Stomach (tissue), 8 donors: ENCODE measurements at regions not wholly inside any gene's neighbourhood (a gene's known extent, or its start where the extent isn't known, plus 50 kb on each side); places are given as distances from the start of the nearest gene placed in this dataset.
"Not testable (repeated sequence)": the region's sequence is repeated elsewhere in the genome, so short reads cannot be mapped to it uniquely, and the experiment has no call there.

ENCODE experiments used
- DNase-seq, 2 donors: peaks; one replicate each; pipeline versions ENCODE4 v3.0.0 to v3.0.0-alpha.2; 2013 to 2019
- H3K27ac ChIP-seq, 5 donors: fragments of 200-600 bp in 4 of 5; sonication (generic) in 4 of 5; one replicate each; pipeline ENCODE4 v1.5.1; 2013 to 2019; ENCODE audit warnings: mild to moderate bottlenecking in 1 of 5, moderate library complexity in 1 of 5
- H3K27me3 ChIP-seq, 3 donors: fragments of 200-600 bp; sonication (generic); one replicate each; pipeline ENCODE4 v1.5.1; 2017 to 2019; ENCODE audit warnings: mixed run types in 1 of 3
- H3K36me3 ChIP-seq, 4 donors: fragments of 200-600 bp; sonication (generic); 1 replicate in 3 of 4; 2 replicates in 1 of 4; pipeline ENCODE4 v1.5.1; 2016 to 2019
- H3K4me1 ChIP-seq, 4 donors: fragments of 200-600 bp; sonication (generic); one replicate each; pipeline ENCODE4 v1.5.1; 2016 to 2019
- H3K4me3 ChIP-seq, 4 donors: fragments of 200-600 bp; sonication (generic) in 3 of 4; one replicate each; pipeline ENCODE4 v1.5.1; 2016 to 2019; ENCODE audit warnings: mild to moderate bottlenecking in 1 of 4
- H3K9me3 ChIP-seq, 4 donors: fragments of 200-600 bp; sonication (generic); one replicate each; pipeline ENCODE4 v1.5.1; 2016 to 2019
- EP300 ChIP-seq: sonication (generic); formaldehyde crosslinking; IDR thresholded peaks from one replicate; pipeline ENCODE4 v1.6.1; 2017; ENCODE audit warnings: antibody characterized with exemption
- POLR2A ChIP-seq, 4 donors: fragments of 450-650 bp; IDR thresholded peaks; one replicate each; pipeline ENCODE4 v1.6.1; 2016; ENCODE audit warnings: antibody characterized with exemption in 4 of 4, control low read depth in 2 of 4, mild to moderate bottlenecking in 1 of 4, moderate library complexity in 1 of 4
- POLR2AphosphoS5 ChIP-seq, 3 donors: sonication (generic); formaldehyde crosslinking; IDR thresholded peaks; one replicate each; pipeline ENCODE4 v1.6.1; 2016; ENCODE audit warnings: antibody characterized with exemption in 3 of 3
- WGBS, 5 donors: extraction: QIAGEN DNeasy Blood & Tissue Kit in 3 of 5; methylation state at CpG; one replicate each; pipeline versions ENCODE4 v1.1.5 to v1.1.7; 2013 to 2018; 5-methylcytosine and 5-hydroxymethylcytosine counted together
- intact Hi-C: fragments of 100-400 bp; cut with DNase I; formaldehyde crosslinking; loops from one replicate; pipeline ENCODE4 v1.15.1; 2023; ENCODE audit warnings: low total_unique reads
- TF ChIP-seq, protein P1 (sequence below), 7 experiments: fragments of 450-650 bp in 4 of 7; fragments of 200-600 bp in 3 of 7; sonication (generic) in 3 of 7; IDR thresholded peaks; one replicate each; pipeline ENCODE4 v1.5.1; 2016 to 2019; ENCODE audit warnings: antibody characterized with exemption in 7 of 7, control low read depth in 2 of 7, mild to moderate bottlenecking in 1 of 7
- donor health status: healthy with polysubstance abuse.
- donor health status: Bipolar disorder and iron deficiency.
- donor health status: healthy.

DNA sequence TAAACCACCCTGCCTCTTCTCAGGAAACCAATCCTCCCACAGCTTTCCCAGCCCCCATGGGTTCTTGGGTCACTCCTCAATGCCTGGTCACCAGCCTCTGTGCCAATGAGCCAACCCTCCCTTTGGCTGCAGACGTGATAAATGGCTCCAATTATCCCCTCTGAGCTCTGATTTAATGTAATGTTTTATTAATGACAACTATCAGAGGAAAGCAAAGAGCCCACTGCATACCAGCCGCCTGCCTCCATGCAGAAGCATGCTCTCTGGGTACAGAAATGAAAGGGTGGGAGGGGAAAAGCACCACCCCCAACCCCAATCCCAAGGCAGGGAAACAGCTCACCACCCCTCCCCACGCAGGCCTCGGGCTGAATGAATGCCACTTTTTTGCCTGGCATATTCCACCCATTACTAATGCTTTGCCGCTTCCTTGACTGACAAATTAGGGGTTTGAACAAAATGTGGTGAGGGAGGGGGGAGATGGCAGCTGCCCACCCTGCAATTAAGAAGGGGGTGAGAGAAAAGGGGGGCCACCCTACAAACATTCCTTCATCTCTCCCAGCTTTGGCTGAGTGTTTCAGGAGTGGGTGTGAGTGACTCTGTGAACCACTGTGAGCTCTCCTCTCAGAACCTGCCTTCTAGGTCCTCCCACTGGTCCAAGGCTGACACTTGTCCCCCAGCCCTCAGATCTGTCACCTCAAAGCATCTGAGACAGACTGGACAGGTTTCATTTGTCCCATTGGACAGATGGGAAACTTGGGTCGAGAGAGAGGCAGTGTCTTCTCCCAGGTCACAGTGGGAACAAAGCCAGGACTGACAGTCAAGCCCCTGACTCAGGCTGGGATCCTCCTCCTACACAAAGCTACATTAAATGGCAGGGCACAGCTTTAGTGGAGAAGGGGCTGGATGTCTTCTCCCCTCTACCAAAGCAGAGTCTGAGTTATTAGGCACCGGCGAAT is 161.5 kb downstream of the TMEM132E start:
- Histone ChIP-seq H3K27ac (no peak overlapping the region), H3K4me1 (no peaks in the 10 kb centered on the region), H3K36me3 (no peaks in the 10 kb centered on the region), H3K27me3 (peaks cover 0 to 7% (median 0%) of the 10 kb centered on the region in 3 donors), H3K9me3 (peaks cover 0 to 10% (median 3%) of the 10 kb centered on the region in 4 donors), H3K4me3 (no peak overlapping the region)
- WGBS, 5 donors, result 66 to 73% (median 67%) methylated on average over 8 of the region's 8 CpGs
- TF ChIP-seq POLR2A (IDR thresholded peaks at IDR 0.05), result no peak
- TF ChIP-seq EP300, result no peak
- no peak for TF ChIP-seq POLR2AphosphoS5 (IDR thresholded peaks at IDR 0.05)
- TF ChIP-seq, protein P1, sequence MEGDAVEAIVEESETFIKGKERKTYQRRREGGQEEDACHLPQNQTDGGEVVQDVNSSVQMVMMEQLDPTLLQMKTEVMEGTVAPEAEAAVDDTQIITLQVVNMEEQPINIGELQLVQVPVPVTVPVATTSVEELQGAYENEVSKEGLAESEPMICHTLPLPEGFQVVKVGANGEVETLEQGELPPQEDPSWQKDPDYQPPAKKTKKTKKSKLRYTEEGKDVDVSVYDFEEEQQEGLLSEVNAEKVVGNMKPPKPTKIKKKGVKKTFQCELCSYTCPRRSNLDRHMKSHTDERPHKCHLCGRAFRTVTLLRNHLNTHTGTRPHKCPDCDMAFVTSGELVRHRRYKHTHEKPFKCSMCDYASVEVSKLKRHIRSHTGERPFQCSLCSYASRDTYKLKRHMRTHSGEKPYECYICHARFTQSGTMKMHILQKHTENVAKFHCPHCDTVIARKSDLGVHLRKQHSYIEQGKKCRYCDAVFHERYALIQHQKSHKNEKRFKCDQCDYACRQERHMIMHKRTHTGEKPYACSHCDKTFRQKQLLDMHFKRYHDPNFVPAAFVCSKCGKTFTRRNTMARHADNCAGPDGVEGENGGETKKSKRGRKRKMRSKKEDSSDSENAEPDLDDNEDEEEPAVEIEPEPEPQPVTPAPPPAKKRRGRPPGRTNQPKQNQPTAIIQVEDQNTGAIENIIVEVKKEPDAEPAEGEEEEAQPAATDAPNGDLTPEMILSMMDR (IDR thresholded peaks at IDR 0.05), result no peak
- peak; percentile 11 to 14 for DNase-seq
- intact Hi-C loops, result no loop called here

DNA sequence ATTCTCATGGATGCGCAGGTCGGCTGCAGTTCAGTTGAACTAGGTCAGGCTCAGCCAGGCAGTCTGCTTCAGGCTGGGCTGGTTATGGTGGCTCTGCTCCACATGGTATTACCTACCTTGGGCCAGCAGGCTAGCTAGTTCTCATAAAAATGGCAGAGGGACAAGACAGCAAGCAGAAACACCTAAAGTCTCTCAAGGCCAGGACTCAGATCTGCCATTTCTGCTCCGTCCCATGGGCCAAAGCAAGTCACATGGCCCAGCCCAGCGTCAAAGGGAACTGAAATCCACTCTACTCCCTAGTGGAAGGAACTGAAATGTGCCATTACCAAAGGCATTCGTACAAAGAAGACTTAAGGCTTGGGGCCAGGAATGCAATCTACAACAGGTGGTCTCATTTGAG is 160.0 kb downstream of the TMEM132E start:
- peaks cover 0 to 10% (median 3%) of the 10 kb centered on the region in 4 donors for H3K9me3 ChIP-seq
- H3K4me1 ChIP-seq, result no peaks in the 10 kb centered on the region
- no peak overlapping the region for H3K27ac ChIP-seq
- peaks cover 0 to 9% (median 0%) of the 10 kb centered on the region in 3 donors for H3K27me3 ChIP-seq
- intact Hi-C loops, result no loop called here
- 54 to 76% (median 61%) methylated on average over 5 of the region's 5 CpGs for WGBS, 5 donors
- DNase-seq, result peak in 1 of 2 donors; percentile 1
- H3K4me3 ChIP-seq, result no peak overlapping the region
- H3K36me3 ChIP-seq, result no peaks in the 10 kb centered on the region
- TF ChIP-seq EP300 (no peak), POLR2AphosphoS5 (IDR thresholded peaks at IDR 0.05) (no peak), POLR2A (IDR thresholded peaks at IDR 0.05) (no peak)
- TF ChIP-seq, protein P1 (IDR thresholded peaks at IDR 0.05), result no peak

DNA sequence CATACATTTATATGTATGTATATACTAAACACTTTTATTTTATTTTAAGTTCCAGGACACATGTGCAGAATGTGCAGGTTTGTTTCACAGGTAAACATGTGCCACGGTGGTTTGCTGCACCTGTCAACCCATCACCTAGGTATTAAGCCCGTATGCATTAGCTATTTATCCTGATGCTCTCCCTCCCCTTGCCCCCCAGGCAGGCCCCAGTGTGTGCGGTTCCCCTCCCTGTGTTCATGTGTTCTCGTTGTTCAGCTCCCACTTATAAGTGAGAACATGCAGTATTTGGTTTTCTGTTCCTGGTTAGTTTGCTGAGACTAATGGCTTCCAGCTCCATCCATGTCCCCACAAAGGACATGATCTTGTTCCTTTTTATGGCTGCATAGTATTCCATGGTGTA is 158.3 kb downstream of the TMEM132E start:
- WGBS, 5 donors, result 55 to 88% (median 70%) methylated on average over 4 of the region's 4 CpGs
- H3K36me3 ChIP-seq, DNase-seq, H3K9me3 ChIP-seq, H3K4me3 ChIP-seq, intact Hi-C loops, H3K4me1 ChIP-seq, H3K27ac ChIP-seq: not testable (repeated sequence)
- peaks cover 0 to 21% (median 0%) of the 10 kb centered on the region in 3 donors for H3K27me3 ChIP-seq

DNA sequence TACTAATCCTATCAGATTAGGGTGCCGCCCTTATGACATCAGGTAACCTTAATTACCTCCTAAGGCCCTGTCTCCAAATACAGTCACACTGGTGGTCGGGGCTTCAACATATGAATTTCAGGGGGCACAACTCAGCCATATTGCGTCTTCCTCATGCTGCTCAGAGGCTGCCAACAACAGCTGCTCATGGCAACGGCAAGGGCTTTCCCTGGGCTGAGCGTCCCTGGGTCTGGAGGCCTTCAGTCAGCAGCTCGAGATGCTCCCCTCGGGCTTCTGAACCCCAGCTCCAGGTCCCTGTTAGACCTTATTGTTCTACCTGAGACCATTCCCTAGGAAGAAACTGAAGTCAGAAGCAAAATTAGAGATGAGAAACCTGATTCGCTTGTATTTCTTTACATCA is 157.2 kb downstream of the TMEM132E start:
- 56 to 69% (median 67%) methylated on average over 8 of the region's 8 CpGs for WGBS, 5 donors
- no peaks in the 10 kb centered on the region for H3K4me1 ChIP-seq
- intact Hi-C loops, result no loop called here
- H3K27me3 ChIP-seq, result peaks cover 0 to 13% (median 0%) of the 10 kb centered on the region in 3 donors
- no peaks in the 10 kb centered on the region for H3K36me3 ChIP-seq
- TF ChIP-seq, protein P1 (IDR thresholded peaks at IDR 0.05), result no peak
- TF ChIP-seq POLR2AphosphoS5 (IDR thresholded peaks at IDR 0.05) (no peak), EP300 (no peak), POLR2A (IDR thresholded peaks at IDR 0.05) (no peak)
- peaks cover 0 to 4% (median 0%) of the 10 kb centered on the region in 4 donors for H3K9me3 ChIP-seq
- H3K27ac ChIP-seq, result no peak overlapping the region
- H3K4me3 ChIP-seq, result no peak overlapping the region
- DNase-seq, result peak in 1 of 2 donors; percentile 4

DNA sequence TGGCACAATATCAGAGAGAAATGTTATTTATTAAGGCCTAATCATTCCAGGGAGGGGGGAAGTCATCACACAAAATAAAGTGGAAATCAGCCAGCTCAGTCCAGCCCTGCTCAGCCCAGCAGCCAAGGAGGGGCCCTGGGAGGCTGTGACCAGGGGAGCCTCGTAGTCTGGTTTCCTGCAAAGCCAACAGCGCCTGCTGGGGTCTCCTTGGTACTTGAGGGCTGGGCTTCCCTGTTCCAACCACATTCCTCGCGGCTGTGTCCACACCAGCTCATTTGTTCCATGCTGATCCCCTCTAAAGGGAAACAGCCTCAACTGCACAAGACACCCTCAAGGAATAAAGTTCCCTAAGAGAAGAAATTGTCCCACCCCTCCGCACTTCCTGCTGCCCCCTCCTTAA is 154.0 kb downstream of the TMEM132E start:
- DNase-seq, result no peak
- Histone ChIP-seq H3K27me3 (peaks cover 0 to 24% (median 0%) of the 10 kb centered on the region in 3 donors), H3K4me3 (no peak overlapping the region), H3K4me1 (no peaks in the 10 kb centered on the region), H3K27ac (no peak overlapping the region), H3K9me3 (peaks cover 0 to 10% (median 0%) of the 10 kb centered on the region in 4 donors), H3K36me3 (no peaks in the 10 kb centered on the region)
- TF ChIP-seq, protein P1 (IDR thresholded peaks at IDR 0.05), result no peak
- no peak for TF ChIP-seq POLR2AphosphoS5 (IDR thresholded peaks at IDR 0.05)
- TF ChIP-seq EP300, result no peak
- TF ChIP-seq POLR2A (IDR thresholded peaks at IDR 0.05), result no peak
- 36 to 54% (median 39%) methylated on average over 5 of the region's 5 CpGs for WGBS, 5 donors
- intact Hi-C loops, result no loop called here
